Muscle of arm (tissue), 1 donor: ENCODE measurements at regions not wholly inside any gene's neighbourhood (a gene's known extent, or its start where the extent isn't known, plus 50 kb on each side); places are given as distances from the start of the nearest gene placed in this dataset.

Experiments used
- DNase-seq: peaks from one replicate; pipeline ENCODE4 v3.0.0-alpha.2; 2013

GRCh38 chr21:37967036-37967435, 50.8 kb upstream of the KCNJ6 start:
- no peak for DNase-seq

- DNase-seq, result no peak
These were observed 52.5 kb upstream of the KCNJ6 start for GRCh38 chr21:37968744-37969143.

DNA sequence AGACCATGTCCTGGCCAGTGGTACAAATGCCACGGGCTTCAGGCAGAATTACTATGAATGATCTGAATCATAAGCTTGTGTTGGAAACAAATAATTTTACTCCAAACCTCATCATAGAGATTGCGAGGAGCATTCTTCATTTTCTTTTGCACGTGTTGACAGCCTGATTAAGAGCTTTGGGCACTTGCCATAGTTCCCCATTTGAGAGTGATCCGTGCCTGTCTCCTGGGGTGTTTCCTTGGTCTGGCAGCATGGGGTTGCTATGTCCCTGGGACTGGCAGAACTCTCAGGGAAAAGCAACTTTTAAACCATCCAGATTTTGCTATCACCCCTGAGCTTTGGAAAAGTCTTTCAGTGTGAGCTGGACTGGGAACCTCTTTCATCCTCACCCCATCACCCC, 54.3 kb upstream of the KCNJ6 start:
- no peak for DNase-seq

DNA sequence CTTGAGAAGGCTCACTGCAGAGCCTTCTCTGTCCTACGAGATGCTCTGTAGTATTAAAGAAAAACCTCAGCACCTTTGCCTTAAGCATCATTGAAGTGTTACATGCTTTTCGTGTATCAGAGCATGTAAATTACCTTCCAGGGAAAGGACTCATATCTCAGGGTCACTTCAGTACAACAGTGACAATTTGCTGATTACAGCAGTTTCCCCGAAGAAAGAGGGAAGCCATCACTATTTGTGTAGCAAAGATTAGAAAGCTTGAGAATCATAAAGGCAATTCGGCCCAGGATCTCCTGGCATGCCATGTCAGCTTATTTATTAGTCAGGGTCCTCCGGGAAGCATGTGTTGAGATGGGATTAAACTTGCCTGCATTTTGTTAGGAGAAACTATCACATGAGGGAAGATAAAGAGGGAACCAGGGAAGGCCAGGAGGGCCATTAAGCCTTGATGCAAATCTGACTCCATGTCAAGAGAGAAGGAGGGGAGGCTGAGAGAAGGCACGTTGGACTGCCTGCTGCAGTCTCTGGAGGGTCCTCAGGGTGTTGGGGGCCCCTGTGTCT, 55.2 kb upstream of the KCNJ6 start:
- no peak for DNase-seq

DNA sequence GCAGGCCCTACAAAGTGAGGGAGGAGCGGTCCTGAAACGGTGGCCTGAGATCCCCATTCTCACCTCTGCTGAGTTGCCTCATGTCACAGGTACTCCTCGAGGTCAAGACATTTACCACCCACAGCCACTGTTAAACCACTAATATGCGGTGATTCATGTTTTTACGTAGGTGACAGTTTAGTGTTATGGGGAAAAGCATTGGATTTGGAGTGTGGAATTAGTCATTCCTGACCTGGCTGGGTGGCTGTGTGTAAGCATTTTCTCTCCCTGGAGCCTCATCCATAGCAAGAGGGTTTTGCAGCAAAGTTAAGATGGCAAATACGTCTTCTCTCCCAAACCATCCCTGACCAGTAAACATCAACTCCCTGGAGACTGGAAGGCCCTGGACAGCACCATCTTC, 57.8 kb upstream of the KCNJ6 start:
- DNase-seq, result no peak

DNA sequence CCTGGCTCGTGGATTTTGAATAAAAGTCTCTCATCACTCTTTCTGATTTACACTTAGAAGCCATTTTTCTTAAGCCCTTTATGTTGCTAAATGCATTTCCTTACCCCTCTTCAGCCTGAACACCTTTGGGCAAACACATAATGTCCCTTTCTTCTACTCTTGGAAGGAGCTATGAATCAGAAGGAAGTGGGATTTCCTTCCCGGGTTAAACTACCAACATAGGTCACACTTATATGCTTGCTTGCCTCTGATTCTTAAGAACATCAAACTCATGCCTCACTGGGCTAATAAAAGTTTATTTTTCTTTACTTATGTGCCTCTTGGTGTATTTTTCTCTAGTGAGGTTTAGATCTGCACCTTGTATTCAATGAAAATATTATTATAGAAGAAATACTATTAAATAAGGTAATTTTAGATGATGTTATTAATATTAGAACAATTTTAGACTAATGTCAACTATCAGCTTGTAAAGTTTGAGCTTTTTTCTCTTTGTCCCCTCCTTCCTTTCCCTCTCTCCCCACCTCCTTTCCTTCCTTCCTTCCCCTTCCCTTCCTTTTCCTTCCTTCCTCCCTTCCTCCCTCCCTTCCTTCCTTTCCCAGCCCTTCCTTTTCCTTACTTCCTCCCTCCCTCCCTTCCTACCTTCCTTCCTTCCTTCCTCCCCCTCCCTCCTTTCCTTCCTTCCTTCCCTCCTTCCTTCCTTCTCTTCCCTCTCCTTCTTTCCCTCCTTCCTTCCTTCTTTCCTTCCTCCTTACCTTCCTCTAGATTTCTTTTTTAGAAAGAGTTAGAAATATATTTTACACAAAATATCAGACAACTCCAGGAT, 66.5 kb upstream of the KCNJ6 start:
- no peak for DNase-seq

GRCh38 chr21:37983336-37984095, 67.3 kb upstream of the KCNJ6 start:
- no peak for DNase-seq

DNA sequence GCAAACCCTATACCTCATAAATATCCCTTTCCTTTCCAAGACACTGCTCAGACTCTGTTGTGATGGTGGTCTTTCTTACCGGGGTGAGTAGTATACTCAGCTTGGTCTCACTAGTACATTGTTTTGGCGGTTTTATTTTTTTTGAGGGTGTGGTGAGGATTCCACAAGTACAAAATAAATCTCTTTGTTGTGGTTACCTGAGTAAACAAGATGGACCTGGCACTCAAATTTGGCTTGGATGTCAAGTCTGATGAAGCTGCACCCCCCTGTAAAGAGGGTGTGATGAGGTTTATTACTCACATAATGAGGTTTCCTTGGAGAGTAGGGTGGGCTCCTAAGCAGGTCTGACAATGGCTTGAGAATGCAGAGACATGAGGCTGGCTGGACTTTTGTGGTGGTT, 68.2 kb upstream of the KCNJ6 start:
- DNase-seq, result no peak

GRCh38 chr21:37986000-37986399, 69.7 kb upstream of the KCNJ6 start:
- DNase-seq, result no peak

- DNase-seq, result no peak
These were observed 70.6 kb upstream of the KCNJ6 start for GRCh38 chr21:37986751-37987399.

DNA sequence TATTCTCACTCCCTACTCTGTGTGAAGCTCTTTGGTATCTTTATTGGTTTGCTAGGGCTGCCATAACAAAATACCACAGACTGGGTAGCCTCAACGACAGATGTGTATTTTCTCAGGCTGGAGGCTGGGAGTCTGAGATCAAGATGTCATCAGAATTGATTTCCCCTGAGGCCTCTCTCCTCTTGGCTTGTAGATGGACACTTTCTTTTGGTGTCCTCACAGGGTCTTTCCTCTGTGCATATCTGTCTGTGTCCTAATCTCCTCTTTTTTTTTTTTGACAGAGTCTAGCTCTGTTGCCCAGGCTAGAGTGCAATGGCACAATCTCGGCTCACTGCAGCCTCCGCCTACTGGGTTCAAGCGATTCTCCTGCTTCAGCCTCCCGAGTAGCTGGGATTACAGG, 71.4 kb upstream of the KCNJ6 start:
- no peak for DNase-seq

- no peak for DNase-seq
These were observed 76.8 kb upstream of the KCNJ6 start for GRCh38 chr21:37993071-37993470.

- no peak for DNase-seq
These were observed 78.0 kb upstream of the KCNJ6 start for GRCh38 chr21:37994211-37994610.

DNA sequence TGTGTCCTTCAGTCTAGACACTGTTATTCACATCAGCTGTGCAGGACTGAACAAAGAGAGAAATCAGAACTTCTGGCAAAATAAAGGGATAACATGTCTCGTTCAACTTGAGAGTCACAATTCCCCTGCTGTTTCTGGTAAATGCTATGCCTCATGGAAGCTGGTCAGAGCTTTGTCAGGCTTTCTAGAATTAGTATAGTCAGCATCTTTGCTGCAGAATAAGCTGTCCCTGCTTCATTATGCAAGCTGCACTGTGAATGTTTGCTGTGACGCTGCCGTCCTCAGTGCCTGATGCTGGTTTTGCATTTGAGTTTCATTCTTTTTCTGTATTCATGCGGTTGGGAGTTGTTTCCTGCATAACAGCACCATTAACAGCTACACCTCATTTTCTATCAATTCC, 96.4 kb upstream of the KCNJ6 start:
- DNase-seq, result no peak

DNA sequence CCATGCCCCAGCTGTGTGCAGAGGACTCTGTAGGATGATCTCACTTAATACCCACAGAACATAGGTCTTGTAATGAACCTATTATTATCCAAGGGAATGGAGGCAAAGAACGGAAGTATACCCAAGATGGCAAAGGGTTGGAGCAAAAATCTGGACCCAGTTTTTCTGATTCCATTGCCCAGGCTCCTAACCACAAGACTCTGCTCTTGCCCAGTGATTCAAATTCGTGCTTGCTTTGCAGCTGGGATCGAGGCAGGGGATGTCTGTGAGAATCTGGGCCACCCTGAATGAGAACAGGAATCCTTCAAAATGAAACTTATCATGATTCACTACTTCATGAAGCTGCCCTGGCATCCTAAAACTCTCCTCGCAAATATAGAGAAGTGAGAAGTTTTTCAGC, 97.5 kb upstream of the KCNJ6 start:
- DNase-seq, result no peak

- no peak for DNase-seq
These were observed 98.0 kb upstream of the KCNJ6 start for GRCh38 chr21:38014298-38014697.

DNA sequence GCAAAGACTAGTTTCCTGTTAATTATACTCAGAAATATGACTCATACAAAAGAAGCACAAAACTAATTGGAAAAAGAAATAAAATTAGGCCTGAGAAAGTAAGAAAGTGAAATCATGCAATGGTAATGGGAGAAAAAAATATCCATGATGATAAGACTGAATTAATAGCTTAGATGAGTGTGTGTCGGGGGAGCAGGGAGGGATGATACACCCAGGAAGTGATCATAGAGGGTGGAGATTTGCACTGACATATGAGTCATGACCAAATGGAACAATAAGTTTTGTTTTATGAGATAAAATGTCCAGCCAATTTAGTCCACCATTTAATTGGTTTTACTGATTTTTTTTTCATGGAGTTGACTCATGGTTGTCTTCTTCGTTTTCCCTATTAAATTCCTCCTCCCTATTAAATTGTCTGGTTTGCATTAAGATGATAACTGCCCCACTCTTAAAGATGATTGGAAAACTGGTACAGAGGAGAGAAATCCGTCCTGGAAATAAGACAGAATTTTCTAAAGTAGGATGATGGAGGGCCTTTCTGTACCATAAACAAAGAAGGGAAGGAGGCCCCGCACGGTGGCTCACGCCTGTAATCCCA, 111.7 kb upstream of the KCNJ6 start:
- DNase-seq, result no peak

GRCh38 chr21:38032082-38032801, 116.0 kb upstream of the KCNJ6 start:
- no peak for DNase-seq

DNA sequence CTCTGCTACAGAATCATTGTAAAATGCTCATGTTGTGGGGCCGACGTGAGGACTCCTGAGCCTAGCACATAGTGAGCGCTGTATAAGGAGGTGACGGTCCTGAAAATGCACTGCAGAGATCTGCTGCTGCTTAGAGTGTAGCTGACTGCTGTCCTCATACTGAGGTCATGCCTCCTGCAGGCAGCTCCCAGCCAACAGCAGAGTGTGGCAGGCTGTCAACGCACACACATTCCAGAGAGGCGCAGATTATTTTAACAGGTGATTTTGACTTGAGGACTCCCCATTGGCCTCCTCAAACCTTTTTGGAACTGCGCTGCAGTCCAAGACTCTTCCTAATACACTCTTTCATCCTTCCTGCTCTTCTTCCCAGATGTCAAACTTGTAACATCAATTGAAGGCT, 119.8 kb upstream of the KCNJ6 start:
- DNase-seq, result no peak

DNA sequence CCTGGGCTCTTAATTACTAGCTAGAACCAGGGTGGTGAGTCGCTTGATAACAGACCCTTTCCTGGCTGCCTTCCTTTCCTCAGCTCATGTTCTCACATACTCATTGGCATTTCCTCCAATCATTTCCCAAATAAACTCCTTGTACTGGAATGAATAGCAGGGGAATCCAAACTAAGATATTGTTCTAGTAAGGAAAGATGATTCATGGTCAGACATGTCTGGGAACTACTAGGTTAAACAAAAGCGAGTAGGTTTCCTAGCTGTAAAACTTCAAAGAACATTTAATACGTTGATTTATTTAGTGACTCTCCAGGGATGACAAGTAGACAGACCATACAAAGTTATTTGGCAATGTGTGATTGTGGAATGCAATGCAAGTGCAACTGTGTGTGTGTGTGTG, 121.2 kb upstream of the KCNJ6 start:
- no peak for DNase-seq

DNA sequence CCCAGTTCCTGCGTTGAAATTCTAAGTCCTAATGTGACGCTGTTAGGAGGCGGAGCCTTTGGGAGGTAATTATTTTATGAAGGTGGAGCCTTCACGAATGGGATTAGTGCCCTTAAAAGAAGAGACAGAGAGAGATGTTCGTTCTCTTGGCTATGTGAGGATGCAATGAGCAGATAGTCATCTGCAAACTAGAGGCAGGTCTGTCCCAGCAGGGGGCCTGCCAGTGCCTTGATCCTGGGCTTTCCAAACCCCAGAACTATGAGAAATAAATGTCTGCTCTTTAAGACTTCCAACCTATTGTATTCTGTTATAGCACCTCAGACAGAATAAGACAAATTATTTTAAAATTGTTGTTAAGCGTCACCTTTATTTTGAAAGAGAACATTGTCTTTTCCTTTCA, 123.1 kb upstream of the KCNJ6 start:
- DNase-seq, result no peak

DNA sequence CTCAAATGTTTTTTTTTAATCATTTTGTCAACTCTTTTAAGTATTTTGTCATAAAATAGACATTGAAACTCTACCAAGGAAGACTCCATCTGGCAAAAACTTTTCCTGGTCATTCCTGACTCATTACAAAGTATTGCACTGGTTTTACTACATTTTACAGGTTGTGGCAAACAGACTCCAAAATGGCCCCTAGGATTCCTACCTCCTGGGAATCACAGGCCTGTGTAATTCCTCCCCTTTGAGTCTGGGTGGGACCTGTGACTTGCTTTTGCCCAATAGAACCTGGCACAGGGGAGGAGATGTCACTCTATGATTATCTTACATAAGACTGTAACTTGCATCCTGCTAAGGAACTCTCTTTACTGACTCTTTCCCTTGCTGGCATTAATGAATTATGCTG, 123.6 kb upstream of the KCNJ6 start:
- no peak for DNase-seq
